GM18858 (cell line): ENCODE measurements at regions not wholly inside any gene's neighbourhood (a gene's known extent, or its start where the extent isn't known, plus 50 kb on each side); places are given as distances from the start of the nearest gene placed in this dataset.

Source experiments
- ATAC-seq: cut with Tn5 transposase; IDR thresholded peaks from one replicate; pipeline ENCODE4 v1.9.1; 2021; ENCODE audit not compliant: unreplicated experiment

GRCh38 chr4:54992266-54992665 lies 133.1 kb downstream of the KDR start:
- ATAC-seq: no peak

GRCh38 chr4:54988655-54989054 lies 136.7 kb downstream of the KDR start:
- no peak for ATAC-seq

- ATAC-seq: no peak
Observed at GRCh38 chr4:54986095-54986846, 139.1 kb downstream of the KDR start.

DNA sequence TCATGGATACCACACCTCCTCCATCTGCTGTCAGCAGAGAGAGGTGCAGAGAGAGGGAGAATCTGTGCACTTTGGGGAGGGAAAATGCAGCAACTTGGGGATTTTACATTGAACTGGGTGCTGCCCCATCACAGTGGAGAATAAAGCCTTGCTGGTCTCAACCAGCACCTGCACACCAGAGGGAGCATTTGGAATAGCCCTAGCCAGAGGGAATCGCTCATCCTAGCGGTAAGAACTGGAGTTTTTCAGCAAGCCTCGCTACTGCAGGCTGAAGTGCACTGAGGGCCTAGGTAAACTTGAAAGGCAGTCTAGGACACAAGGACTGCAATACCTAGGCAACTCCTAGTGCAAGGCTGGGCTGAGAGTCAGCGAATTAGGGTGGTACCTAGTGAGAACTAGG lies 148.7 kb downstream of the KDR start:
- no peak for ATAC-seq

- no peak for ATAC-seq
Observed at GRCh38 chr4:54976031-54976430, 149.4 kb downstream of the KDR start.

DNA sequence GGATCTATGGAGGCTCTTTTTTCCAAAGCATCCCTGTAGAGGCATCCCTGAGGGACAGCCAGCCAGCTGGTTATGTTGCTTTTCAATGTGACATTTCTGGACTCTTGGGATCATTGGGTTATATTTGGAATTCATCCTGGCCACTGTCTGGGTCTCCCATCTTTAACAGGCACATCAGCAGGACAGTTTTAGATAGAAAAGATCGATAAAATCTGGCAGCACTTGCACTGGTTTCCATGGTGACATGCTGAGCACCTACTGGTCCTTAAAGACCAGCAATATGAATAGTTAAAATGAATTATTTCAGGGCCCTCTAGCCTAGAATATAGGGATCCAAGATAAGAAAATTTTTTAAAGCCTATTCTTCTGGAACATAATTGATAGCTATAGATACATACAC lies 151.6 kb downstream of the KDR start:
- no peak for ATAC-seq

- ATAC-seq: peak; percentile 79
Observed at GRCh38 chr4:54971474-54971950, 153.9 kb downstream of the KDR start.

DNA sequence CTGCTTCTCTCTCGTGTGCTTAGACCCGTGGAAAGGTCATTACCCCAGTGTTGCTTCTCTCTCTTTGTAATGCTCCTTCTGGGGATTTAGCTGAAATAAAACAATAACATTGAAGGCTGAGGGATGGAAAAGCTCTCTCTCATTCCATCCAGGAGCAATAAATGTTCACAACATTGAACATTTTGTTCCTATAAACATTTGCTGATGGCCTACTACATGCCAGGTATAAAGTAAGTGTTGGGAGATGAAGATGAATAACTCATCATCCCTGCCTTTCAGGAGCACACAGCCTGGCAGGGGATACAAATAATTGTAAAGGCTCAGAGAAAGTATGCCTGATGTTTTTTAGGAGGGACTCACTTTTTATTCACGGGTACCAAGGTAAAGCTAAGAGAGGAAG lies 158.1 kb downstream of the KDR start:
- ATAC-seq: no peak

DNA sequence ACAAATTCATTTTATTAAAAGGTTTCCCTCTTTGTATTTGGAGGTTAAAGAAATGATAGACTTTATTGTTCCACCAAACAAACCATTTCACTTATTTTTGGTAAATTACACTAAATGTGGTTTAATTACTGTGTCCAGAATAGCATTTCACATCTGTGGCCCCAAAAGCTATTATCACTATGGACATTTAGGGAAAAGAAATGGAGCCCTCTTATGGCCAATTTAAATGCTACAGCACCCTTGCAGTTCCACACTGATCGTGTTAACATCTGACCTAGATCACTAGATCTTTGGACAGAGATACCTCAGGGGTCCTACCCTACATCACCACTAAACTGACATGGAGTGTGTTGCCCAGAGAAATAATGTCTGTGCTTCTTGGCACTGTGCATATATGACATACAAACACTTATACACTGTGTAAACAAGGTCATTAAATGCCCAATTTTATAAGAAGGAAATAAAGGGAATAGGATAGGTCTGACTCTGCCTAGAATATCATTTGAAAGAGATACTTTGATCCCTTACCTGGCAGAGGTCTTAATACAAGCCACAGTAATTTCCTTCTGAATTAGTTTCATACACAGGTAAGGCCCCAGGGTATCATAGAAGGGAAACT lies 163.9 kb downstream of the KDR start:
- no peak for ATAC-seq

- ATAC-seq: no peak
Observed at GRCh38 chr4:54959651-54960116, 165.7 kb downstream of the KDR start.

DNA sequence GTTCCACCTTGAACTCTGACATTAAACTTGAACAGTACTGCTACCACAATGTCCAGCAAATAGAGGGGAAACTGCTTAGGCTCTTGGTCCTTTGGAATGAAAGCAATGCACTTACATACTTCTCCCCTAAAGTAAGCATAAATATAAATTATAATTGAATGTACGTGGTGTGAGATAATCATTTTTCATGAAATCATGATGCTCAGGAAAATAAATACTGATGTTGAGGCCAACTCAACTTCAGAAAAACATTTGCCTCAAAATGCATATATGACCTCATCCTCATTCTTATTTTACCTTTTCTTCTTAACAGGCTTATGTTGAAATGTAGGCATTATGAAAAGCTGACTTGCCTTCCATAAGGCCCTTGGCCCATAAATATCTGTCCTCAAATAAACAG lies 166.3 kb downstream of the KDR start:
- no peak for ATAC-seq

DNA sequence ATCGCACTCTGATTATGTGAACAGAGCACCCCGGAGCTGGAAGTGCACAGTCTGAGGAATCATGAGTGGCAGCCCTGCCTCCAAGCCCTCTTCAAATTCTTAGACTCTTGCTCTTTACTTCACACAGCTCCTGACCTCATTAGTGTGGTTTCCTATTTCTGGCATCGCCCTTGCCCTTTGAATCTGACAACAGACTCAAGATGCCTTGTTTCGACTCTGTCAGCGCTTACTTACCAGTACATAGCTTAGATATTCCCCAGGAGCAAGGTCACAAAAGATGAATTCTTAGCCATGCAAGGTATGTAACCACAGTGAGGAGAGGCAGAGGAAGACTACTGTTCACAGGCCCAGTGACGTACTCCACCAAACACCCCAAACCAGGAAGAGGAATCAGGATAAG lies 167.2 kb downstream of the KDR start:
- ATAC-seq: no peak

DNA sequence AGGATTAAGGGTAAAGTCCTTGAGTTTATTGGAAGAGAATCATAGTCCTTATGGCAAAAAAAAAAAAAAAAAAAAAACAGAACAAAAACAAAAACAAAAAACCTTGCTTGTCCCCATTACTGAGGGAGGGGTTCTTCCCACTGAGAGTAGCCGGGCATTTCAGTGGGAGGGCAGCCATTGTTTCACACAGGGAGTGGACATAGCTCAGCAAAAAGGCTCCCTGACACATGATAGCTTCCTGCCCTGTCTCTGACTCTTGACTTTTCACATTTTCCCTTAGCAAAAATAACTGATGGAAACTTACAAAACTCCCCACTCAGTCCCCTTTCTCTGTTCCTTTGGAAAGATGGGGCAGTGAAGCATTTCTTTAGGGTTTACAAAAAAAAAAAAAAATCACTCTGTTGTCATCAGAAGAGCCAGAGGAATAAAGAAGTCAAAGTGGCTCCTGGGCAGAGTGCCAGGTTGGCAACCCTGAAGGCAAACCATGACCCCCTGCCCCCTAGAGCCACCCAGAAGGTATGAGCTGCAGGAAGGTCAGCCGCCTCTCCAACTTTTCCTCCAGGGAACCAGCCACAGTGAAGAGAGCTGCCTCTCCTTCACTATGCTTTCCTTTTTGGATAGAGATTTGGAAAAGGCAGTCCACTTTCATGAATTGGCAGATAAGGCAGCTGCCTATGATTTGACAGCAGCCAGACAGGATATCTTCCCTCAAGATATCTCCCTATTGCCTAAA lies 170.6 kb downstream of the KDR start:
- no peak for ATAC-seq

DNA sequence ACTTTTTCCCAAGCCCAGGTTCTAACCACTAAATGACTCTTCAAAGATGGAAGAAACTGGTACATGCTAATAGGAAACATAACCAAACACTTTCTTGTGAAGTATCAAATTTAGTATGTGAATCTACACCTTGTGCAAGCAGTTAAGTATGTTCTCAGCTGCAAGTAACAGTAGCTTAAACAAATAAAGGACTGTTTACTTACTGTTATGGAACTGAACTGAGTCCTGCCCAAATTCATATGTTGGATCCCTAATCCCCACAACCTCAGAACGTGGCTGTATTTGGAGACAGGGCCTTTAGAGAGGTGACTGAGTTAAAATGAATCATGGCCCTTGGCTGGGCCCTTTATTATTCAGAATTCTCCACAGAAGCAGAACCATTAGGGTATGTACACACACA lies 178.7 kb downstream of the KDR start:
- no peak for ATAC-seq

DNA sequence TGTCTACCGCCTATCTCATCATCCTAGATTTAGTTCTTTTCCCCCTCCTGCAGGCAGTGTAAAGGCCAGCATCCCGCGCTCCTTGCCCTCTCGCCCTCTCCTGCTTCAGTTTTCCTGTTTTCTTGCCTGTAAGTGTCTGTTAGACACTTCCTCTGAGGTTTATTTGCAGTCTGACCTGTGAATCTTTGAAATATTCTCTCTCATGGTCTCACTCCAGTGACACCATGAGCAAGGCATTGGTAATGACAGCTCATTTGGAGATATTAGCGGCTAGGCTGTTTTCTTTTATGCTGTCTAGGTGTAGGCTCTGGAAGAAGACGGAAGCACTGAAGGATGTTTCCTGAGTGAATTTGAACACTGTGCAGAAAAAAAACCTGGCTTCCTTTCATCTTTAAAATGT lies 179.6 kb downstream of the KDR start:
- no peak for ATAC-seq

DNA sequence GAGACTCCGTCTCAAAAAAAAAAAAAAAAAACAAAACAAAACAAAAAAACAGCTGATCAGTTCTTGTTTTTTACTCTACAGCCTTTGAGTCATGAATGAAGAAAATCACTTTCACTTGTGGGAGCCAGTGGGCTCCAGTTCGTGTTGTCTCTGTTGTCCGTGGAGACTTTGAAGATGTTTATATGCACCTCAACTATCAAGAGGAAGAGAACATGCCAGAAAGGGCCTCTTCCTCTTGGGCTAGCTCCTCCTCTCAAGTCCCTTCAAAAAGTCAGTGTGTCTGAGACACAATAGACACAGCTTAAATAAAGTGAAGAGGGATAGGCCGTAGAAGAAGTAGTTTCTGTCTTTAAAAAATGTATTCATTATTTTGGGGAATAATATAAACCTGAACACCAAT lies 182.7 kb downstream of the KDR start:
- no peak for ATAC-seq

DNA sequence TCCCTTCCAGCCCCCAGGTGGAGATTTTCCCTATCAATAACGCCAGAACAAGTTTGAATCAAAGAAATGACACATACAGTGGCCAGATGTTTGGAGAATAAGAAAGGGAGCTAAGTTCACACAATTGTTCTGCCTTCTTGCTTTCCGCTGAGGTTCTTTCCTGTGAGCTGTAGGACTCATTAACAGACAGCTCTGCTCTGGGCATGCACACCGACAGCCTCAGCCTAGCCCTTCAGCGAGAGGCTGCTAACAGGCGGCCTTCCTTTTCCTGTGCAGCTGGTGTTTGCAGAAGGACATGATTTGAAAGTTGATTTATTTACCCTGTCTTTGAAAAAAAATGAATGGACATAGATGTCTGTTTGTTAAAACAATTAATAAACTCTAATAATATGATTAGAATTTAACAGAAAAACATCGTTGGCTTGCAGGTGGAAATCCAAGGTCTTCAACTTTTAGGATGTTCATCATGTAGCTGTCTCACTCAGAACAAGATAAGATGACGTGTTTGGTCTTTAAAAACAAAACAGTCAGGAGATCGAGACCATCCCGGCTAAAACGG lies 183.3 kb downstream of the KDR start:
- peak; percentile 49 for ATAC-seq

GRCh38 chr4:54940996-54941865 lies 184.2 kb downstream of the KDR start:
- ATAC-seq: no peak

GRCh38 chr4:54937501-54937900 lies 187.9 kb downstream of the KDR start:
- ATAC-seq: no peak

- no peak for ATAC-seq
Observed at GRCh38 chr4:54933579-54933978, 191.8 kb downstream of the KDR start.

DNA sequence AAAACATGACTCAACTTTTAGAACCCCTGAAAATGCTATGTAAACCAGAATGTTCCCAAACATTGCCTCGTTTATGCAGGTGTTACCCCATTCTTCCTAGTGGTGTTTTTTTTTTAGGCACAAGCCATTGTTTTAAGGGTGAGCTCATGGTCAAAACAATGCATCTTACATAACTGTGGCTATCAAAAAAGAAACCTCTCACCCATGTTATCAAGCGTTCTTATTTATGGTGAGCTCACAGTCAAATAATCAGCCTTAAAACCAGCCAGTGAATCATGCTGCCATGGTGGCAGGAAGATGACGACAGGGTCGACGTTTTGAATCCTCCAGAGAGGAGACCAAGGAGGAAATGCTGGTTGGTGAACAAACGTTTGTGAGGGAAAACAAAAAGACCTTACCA lies 195.2 kb downstream of the KDR start:
- ATAC-seq: no peak
